Peyer's patch (tissue), 4 donors: ENCODE measurements at regions not wholly inside any gene's neighbourhood (a gene's known extent, or its start where the extent isn't known, plus 50 kb on each side); places are given as distances from the start of the nearest gene placed in this dataset.
"Not testable (repeated sequence)": the region's sequence is repeated elsewhere in the genome, so short reads cannot be mapped to it uniquely, and the experiment has no call there.

ENCODE experiments used
- CTCF ChIP-seq, 6 experiments: fragments of 450-650 bp in 4 of 6; fragments of 200-600 bp in 2 of 6; sonication (generic) in 1 of 6; IDR thresholded peaks; one replicate each; pipeline ENCODE4 v1.5.1; 2017 to 2019; ENCODE audit warnings: antibody characterized with exemption in 6 of 6, mild to moderate bottlenecking in 3 of 6, moderate library complexity in 1 of 6
- POLR2A ChIP-seq, 2 donors: fragments of 450-650 bp; IDR thresholded peaks; one replicate each; pipeline ENCODE4 v1.5.1; 2017; ENCODE audit warnings: antibody characterized with exemption in 2 of 2, mild to moderate bottlenecking in 2 of 2, moderate library complexity in 2 of 2

DNA sequence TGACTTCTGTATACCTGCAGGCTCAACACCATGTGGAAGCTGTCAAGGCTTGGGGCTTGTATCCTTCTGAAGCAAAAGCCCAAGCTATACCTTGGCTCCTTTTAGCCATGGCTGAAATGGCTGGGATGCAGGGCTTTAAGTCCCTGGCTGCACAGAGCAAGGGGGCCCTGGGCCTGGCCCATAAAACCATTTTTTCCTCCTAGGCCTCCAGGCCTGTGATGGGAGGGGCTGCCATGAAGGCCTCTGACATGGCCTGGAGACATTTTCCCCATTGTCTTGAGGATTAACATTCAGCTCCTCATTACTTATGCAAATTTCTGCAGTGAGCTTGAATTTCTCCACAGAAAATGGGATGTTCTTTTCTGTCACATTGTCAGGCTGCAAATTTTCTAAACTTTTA lies 878.0 kb upstream of the SOX11 start:
- TF ChIP-seq CTCF, POLR2A (IDR thresholded peaks at IDR 0.05): not testable (repeated sequence)
